ENCODE measurements at regions not wholly inside any gene's neighbourhood (a gene's known extent, or its start where the extent isn't known, plus 50 kb on each side); places are given as distances from the start of the nearest gene placed in this dataset.

DNA sequence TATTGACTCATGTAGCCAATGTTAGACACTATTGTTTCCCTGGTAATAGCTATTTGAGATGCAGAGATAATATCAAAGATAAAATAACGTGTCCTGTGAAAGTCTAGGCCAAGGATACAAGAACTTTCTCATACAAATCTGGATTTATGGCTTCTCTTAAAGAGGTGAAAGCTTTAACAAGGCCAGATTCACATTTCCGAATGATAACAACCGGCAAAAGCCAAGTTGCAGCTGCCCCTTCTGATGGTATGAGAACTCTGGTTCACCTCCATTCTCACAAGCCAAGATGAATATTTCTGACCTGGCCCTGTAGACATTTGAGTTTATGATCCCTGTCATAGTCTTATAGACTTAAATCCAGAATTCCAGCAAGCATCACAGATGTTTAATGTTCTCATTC lies 230.4 kb upstream of the ZC3H12C start:
- no peak for DNase-seq (ENCODE audit: low read depth)
- H3K4me3 ChIP-seq (ENCODE audit: control insufficient read depth, low read depth, low read length): no peak overlapping the region
- TF ChIP-seq, protein P1, sequence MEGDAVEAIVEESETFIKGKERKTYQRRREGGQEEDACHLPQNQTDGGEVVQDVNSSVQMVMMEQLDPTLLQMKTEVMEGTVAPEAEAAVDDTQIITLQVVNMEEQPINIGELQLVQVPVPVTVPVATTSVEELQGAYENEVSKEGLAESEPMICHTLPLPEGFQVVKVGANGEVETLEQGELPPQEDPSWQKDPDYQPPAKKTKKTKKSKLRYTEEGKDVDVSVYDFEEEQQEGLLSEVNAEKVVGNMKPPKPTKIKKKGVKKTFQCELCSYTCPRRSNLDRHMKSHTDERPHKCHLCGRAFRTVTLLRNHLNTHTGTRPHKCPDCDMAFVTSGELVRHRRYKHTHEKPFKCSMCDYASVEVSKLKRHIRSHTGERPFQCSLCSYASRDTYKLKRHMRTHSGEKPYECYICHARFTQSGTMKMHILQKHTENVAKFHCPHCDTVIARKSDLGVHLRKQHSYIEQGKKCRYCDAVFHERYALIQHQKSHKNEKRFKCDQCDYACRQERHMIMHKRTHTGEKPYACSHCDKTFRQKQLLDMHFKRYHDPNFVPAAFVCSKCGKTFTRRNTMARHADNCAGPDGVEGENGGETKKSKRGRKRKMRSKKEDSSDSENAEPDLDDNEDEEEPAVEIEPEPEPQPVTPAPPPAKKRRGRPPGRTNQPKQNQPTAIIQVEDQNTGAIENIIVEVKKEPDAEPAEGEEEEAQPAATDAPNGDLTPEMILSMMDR (conservative IDR thresholded peaks at IDR 0.05; ENCODE audit: control insufficient read depth, insufficient read depth, low read depth, low read length): no peak

DNA sequence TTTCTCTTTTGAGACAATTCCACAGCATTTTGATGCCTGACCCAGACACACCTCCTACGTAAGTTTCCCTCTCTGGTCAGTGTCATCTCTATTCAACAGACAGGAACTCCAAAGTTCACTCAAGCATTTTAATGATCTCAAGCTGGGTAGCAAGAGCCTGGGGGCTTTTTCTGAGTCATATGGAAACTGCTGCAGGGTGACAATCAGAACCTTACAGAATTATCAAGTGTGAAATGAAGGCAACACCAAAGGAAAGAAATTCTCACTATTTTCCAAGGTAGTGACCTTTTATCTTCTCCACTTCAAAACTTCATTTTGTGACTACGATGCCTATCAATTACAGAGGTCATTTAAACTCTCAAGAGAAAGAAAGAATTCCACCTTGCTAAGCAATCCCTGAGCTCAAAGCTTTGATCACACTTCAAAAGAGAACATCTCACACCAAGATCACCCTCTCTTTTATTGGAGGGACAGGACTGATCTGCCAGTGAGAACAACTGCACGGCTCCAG lies 229.0 kb upstream of the ZC3H12C start:
- TF ChIP-seq, protein P1 (conservative IDR thresholded peaks at IDR 0.05; ENCODE audit: control insufficient read depth, insufficient read depth, low read depth, low read length): no peak
- no peak for DNase-seq (ENCODE audit: low read depth)
- no peak overlapping the region for H3K4me3 ChIP-seq (ENCODE audit: control insufficient read depth, low read depth, low read length)

DNA sequence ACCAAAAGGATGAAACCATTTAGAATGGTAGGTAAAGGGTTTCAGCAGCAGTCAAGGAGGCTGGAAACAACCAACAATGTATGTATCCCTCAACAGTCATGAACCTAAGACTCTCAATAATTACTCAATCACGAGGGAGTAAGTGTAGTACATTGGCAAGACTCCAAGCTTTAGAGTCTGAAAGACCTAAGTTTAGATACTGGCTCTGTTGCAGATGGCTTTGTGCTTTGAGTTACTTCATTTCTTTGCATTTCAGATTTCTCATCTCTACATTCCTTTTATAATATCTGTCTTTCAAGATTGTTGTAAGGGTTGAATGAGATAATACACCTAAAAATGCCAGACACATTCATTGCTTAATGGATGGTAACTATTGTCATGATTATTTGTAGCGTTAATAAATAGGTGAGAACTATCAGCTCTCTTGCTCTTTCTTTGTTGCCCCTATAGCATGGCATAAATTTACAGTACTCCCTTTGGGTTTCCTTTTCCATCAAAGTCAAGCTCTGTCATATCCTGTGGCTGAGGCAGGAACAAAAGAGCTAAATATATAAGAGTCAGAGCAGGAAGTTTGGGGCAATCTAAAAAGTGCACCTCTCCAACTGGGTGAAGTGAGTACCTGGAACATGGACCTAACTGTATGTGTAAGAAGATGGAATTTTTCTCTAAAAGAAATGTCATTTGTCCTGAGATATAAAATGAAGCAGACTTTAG lies 228.2 kb upstream of the ZC3H12C start:
- TF ChIP-seq, protein P1 (conservative IDR thresholded peaks at IDR 0.05; ENCODE audit: control insufficient read depth, insufficient read depth, low read depth, low read length): no peak
- no peak overlapping the region for H3K4me3 ChIP-seq (ENCODE audit: control insufficient read depth, low read depth, low read length)
- DNase-seq (ENCODE audit: low read depth): peak; percentile 71

DNA sequence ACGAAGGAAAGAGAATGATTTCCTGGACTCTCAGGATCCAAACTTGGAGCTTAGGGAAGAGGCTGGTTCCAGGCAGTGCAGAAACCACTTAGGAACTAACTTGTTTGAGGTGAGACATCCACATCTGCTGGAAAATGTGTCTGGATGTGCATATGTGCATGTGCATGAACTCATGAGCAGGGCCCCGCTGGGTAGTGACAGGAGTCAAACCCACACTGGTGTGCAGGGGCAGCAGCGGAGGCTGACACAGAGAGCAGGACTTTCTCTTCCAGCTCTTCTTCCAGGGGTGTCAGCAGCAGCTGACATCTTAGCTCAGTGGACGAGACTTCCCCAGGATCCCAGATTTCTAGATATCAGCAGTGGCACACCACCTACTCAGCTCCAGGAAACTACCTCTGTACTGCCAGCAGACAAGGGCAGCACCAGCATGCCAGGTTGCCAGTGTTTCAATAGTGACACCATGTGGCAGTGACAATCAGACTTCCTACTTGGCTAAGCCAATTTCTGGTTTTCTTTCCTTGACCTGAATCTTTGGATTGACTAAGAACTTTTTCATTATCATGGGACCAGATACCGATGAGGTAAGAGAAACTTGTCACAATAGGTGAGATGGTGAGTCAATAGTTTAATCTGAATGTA lies 227.5 kb upstream of the ZC3H12C start:
- TF ChIP-seq, protein P1 (conservative IDR thresholded peaks at IDR 0.05; ENCODE audit: control insufficient read depth, insufficient read depth, low read depth, low read length): no peak
- DNase-seq (ENCODE audit: low read depth): no peak
- H3K4me3 ChIP-seq (ENCODE audit: control insufficient read depth, low read depth, low read length): no peak overlapping the region

DNA sequence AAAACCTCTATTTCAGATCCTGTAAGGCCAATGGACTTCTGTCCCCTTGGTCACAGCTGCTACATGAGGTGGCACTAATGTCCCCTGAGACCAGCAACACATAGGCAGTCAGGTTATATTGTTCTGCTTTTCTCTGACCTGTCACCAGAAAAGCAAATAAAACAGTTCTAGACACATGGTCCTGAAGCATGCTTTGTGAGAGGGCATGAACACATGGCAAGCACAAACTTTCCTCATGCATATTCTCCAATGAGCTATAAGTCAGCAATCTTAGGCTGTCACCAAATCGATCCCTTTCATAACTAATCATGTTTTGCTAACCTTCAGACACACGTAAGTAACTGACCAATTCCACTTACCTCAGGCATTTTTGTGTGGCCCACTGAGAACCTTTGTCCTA lies 225.4 kb upstream of the ZC3H12C start:
- TF ChIP-seq, protein P1 (conservative IDR thresholded peaks at IDR 0.05; ENCODE audit: control insufficient read depth, insufficient read depth, low read depth, low read length): no peak
- H3K4me3 ChIP-seq (ENCODE audit: control insufficient read depth, low read depth, low read length): no peak overlapping the region
- no peak for DNase-seq (ENCODE audit: low read depth)

DNA sequence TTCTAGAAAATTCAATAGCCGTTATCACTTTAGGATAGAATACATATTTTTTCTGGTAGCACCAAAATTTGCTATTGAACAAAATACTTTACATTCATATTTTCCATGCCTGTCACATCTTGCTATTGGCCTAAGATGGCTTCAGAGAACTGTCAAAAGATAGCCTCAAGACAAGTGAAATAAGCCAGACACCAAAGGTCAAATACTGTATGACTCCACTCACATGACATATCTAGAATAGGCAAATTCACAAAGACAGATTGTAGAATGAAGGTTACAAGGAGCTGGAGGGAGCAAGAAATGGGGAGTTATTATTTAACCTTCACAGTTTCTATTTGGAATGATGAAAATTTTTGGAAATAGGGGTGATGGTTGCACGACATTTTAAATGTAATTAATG lies 223.7 kb upstream of the ZC3H12C start:
- TF ChIP-seq, protein P1 (conservative IDR thresholded peaks at IDR 0.05; ENCODE audit: control insufficient read depth, insufficient read depth, low read depth, low read length): no peak
- no peak for DNase-seq (ENCODE audit: low read depth)
- no peak overlapping the region for H3K4me3 ChIP-seq (ENCODE audit: control insufficient read depth, low read depth, low read length)

Measured in fibroblast of mammary gland (primary cell).